ENCODE measurements at regions not wholly inside any gene's neighbourhood (a gene's known extent, or its start where the extent isn't known, plus 50 kb on each side); places are given as distances from the start of the nearest gene placed in this dataset.
"Not testable (repeated sequence)": the region's sequence is repeated elsewhere in the genome, so short reads cannot be mapped to it uniquely, and the experiment has no call there.

GRCh38 chr12:68387338-68387737 lies 55.2 kb upstream of the MDM1 start:
- no peak for DNase-seq

- DNase-seq = no peak
These were observed 57.1 kb upstream of the MDM1 start for GRCh38 chr12:68389305-68389704.

- DNase-seq = no peak
These were observed 59.8 kb upstream of the MDM1 start for GRCh38 chr12:68391937-68392336.

GRCh38 chr12:68392376-68392775 lies 60.2 kb upstream of the MDM1 start:
- no peak for DNase-seq

- DNase-seq = no peak
These were observed 61.3 kb upstream of the MDM1 start for GRCh38 chr12:68393417-68393816.

GRCh38 chr12:68397566-68398158 lies 65.5 kb upstream of the MDM1 start:
- DNase-seq = no peak

- not testable (repeated sequence) for DNase-seq
These were observed 66.5 kb upstream of the MDM1 start for GRCh38 chr12:68398689-68399088.

GRCh38 chr12:68400226-68400829 lies 68.2 kb upstream of the MDM1 start:
- DNase-seq = no peak

GRCh38 chr12:68402422-68402821 lies 70.3 kb upstream of the MDM1 start:
- no peak for DNase-seq

- DNase-seq = no peak
These were observed 71.1 kb upstream of the MDM1 start for GRCh38 chr12:68403296-68403695.

GRCh38 chr12:68403711-68404110 lies 71.5 kb upstream of the MDM1 start:
- DNase-seq = no peak

- DNase-seq = no peak
These were observed 73.2 kb upstream of the MDM1 start for GRCh38 chr12:68405343-68405781.

- no peak for DNase-seq
These were observed 74.0 kb upstream of the MDM1 start for GRCh38 chr12:68406134-68406576.

GRCh38 chr12:68406911-68407310 lies 74.7 kb upstream of the MDM1 start:
- DNase-seq = no peak

GRCh38 chr12:68410018-68410660 lies 78.0 kb upstream of the MDM1 start:
- DNase-seq = no peak

- no peak for DNase-seq
These were observed 79.2 kb upstream of the MDM1 start for GRCh38 chr12:68411371-68411770.

GRCh38 chr12:68414988-68415387 lies 82.8 kb upstream of the MDM1 start:
- no peak for DNase-seq

GRCh38 chr12:68416350-68416749 lies 84.2 kb upstream of the MDM1 start:
- no peak for DNase-seq

GRCh38 chr12:68416826-68417225 lies 84.7 kb upstream of the MDM1 start:
- DNase-seq = no peak

- DNase-seq = no peak
These were observed 85.9 kb upstream of the MDM1 start for GRCh38 chr12:68418137-68418460.

GRCh38 chr12:68420225-68421010 lies 88.3 kb upstream of the MDM1 start:
- no peak for DNase-seq

GRCh38 chr12:68422159-68422558 lies 90.0 kb upstream of the MDM1 start:
- no peak for DNase-seq

- no peak for DNase-seq
These were observed 90.9 kb upstream of the MDM1 start for GRCh38 chr12:68422956-68423574.
